GM12878 (cell line): ENCODE measurements at regions not wholly inside any gene's neighbourhood (a gene's known extent, or its start where the extent isn't known, plus 50 kb on each side); places are given as distances from the start of the nearest gene placed in this dataset.

ENCODE experiments used
- ATAC-seq: fragments of 200-7000 bp; cut with Tn5 transposase; 3 replicates; pipeline ENCODE4 v1.9.1; 2020; ENCODE audit warnings: mild to moderate bottlenecking, moderate library complexity
- BruUV-seq: library from RNA; stranded (reverse); fragments of 400-500 nt; replicated peaks from 2 replicates; lab custom pipeline; 2021; lab: Mats Ljungman, UMichigan
- CTCF ChIA-PET: fragments of 300-600 bp; sonication (Branson Sonifier 250); formaldehyde crosslinking; extraction: SDS; loops from one replicate; lab custom pipeline; 2021; ENCODE audit warnings: inconsistent platforms; lab: Yijun Ruan, JAX
- POLR2A ChIA-PET: fragments of 350-600 bp; formaldehyde crosslinking; extraction: SDS; loops from one replicate; lab custom pipeline; 2021; ENCODE audit warnings: inconsistent platforms; lab: Charles Lee
- RAD21 ChIA-PET: fragments of 300-600 bp; sonication (Branson Sonifier 250); formaldehyde crosslinking; loops from one replicate; lab custom pipeline; 2023; ENCODE audit warnings: antibody characterized with exemption; ENCODE audit not compliant: unreplicated experiment; lab: Charles Lee
- SMC1A ChIA-PET: fragments of 300-600 bp; sonication (Branson Sonifier 250); formaldehyde crosslinking; loops from one replicate; lab custom pipeline; 2023; ENCODE audit not compliant: unreplicated experiment, uncharacterized antibody; lab: Charles Lee
- DNase-seq: peaks from one replicate; pipeline ENCODE4 v3.0.0-alpha.2; 2011; ENCODE audit warnings: low read depth, low spot score
- FAIRE-seq: peaks from 3 replicates; lab custom pipeline; 2011; peaks lifted over from hg19 to GRCh38; lab: Jason Lieb, UNC
- H2AFZ ChIP-seq: 2 replicates; pipeline ENCODE4 v1.6.0; 2011; ENCODE audit warnings: low read depth, low read length, control low read depth; ENCODE audit not compliant: control insufficient read depth
- H3K27ac ChIP-seq: 2 replicates; pipeline ENCODE4 v1.5.1; 2011; ENCODE audit warnings: control low read depth; ENCODE audit not compliant: control insufficient read depth, insufficient read depth
- H3K27me3 ChIP-seq, 2 experiments: replicated peaks in 1 of 2; 2 replicates each; pipeline versions ENCODE4 v1.6.0 to v1.6.1; 2011; ENCODE audit warnings: low read length in 1 of 2; ENCODE audit not compliant: control insufficient read depth in 2 of 2, insufficient read depth in 2 of 2
- H3K36me3 ChIP-seq, 2 experiments: 2 replicates each; pipeline ENCODE4 v1.5.1; 2011; ENCODE audit warnings: low read length in 1 of 2; ENCODE audit not compliant: control insufficient read depth in 2 of 2, insufficient read depth in 2 of 2
- H3K4me1 ChIP-seq: 2 replicates; pipeline ENCODE4 v1.6.1; 2011; ENCODE audit warnings: mild to moderate bottlenecking, low read length, moderate library complexity, mixed read lengths; ENCODE audit not compliant: control insufficient read depth, insufficient read depth
- H3K4me2 ChIP-seq: 2 replicates; pipeline ENCODE4 v1.6.0; 2011; ENCODE audit warnings: control low read depth; ENCODE audit not compliant: control insufficient read depth, insufficient read depth
- H3K4me3 ChIP-seq: fragments of 200-600 bp; sonication (generic); 2 replicates; pipeline ENCODE4 v1.5.1; 2016
- H3K79me2 ChIP-seq: 2 replicates; pipeline ENCODE4 v1.6.0; 2011; ENCODE audit warnings: low read length; ENCODE audit not compliant: control insufficient read depth, insufficient read depth
- H3K9ac ChIP-seq: 2 replicates; pipeline ENCODE4 v1.8.0; 2011; ENCODE audit warnings: low read length, control low read depth, mixed read lengths; ENCODE audit not compliant: control insufficient read depth, insufficient read depth
- H3K9me3 ChIP-seq: replicated peaks from 3 replicates; pipeline ENCODE4 v1.5.1; 2011; ENCODE audit warnings: mild to moderate bottlenecking, low read length; ENCODE audit not compliant: control insufficient read depth, insufficient read depth
- H4K20me1 ChIP-seq: 2 replicates; pipeline ENCODE4 v1.6.0; 2011; ENCODE audit not compliant: control insufficient read depth, insufficient read depth
- CBX3 ChIP-seq: fragments of 200-600 bp; sonication (generic); IDR thresholded peaks from 2 replicates; pipeline ENCODE4 v1.6.1; 2016; ENCODE audit warnings: low read depth, borderline replicate concordance
- E2F4 ChIP-seq: IDR thresholded peaks from 2 replicates; pipeline ENCODE4 v1.6.1; 2012; ENCODE audit warnings: low read depth, low read length, improper control_type of control experiment
- E2F8 ChIP-seq: fragments of 450-650 bp; IDR thresholded peaks from 2 replicates; pipeline ENCODE4 v1.6.1; 2018; ENCODE audit warnings: mild to moderate bottlenecking, low read depth, moderate library complexity; ENCODE audit not compliant: partially characterized antibody
- ESRRA ChIP-seq: IDR thresholded peaks from 2 replicates; pipeline ENCODE4 v1.6.1; 2012; ENCODE audit warnings: mild to moderate bottlenecking, low read length, improper control_type of control experiment
- FOXK2 ChIP-seq: fragments of 450-650 bp; IDR thresholded peaks from 2 replicates; pipeline ENCODE4 v1.6.1; 2017; ENCODE audit warnings: mild to moderate bottlenecking, moderate library complexity
- GATAD2B ChIP-seq: fragments of 450-650 bp; conservative IDR thresholded peaks from 2 replicates; pipeline ENCODE4 v1.6.1; 2017; ENCODE audit warnings: low read depth, mild to moderate bottlenecking, moderate library complexity
- JUNB ChIP-seq: IDR thresholded peaks from 2 replicates; pipeline ENCODE4 v1.6.1; 2016; ENCODE audit warnings: antibody characterized with exemption, mild to moderate bottlenecking
- MTA3 ChIP-seq: IDR thresholded peaks from 2 replicates; pipeline ENCODE4 v1.6.1; 2012; ENCODE audit warnings: low read length, inconsistent platforms, borderline replicate concordance
- PML ChIP-seq: IDR thresholded peaks from 2 replicates; pipeline ENCODE4 v1.6.1; 2012; ENCODE audit warnings: low read length, inconsistent platforms
- SMAD1 ChIP-seq: fragments of 450-650 bp; IDR thresholded peaks from 2 replicates; pipeline ENCODE4 v1.6.1; 2018; ENCODE audit warnings: mild to moderate bottlenecking, low read depth; ENCODE audit not compliant: partially characterized antibody
- SMC3 ChIP-seq: IDR thresholded peaks from 2 replicates; pipeline ENCODE4 v1.6.1; 2011; ENCODE audit warnings: low read length, improper control_type of control experiment, borderline replicate concordance
- SREBF1 ChIP-seq: IDR thresholded peaks from 2 replicates; pipeline ENCODE4 v1.6.1; 2012; ENCODE audit warnings: mild to moderate bottlenecking, low read length
- STAT3 ChIP-seq: IDR thresholded peaks from 2 replicates; pipeline ENCODE4 v1.6.1; 2011; ENCODE audit warnings: low read depth, low read length, improper control_type of control experiment
- SUPT20H ChIP-seq: IDR thresholded peaks from 2 replicates; pipeline ENCODE4 v1.6.1; 2011; ENCODE audit warnings: low read depth, mild to moderate bottlenecking, low read length, moderate library complexity, borderline replicate concordance; ENCODE audit not compliant: control insufficient read depth
- YY1 ChIP-seq: IDR thresholded peaks from 2 replicates; pipeline ENCODE4 v1.6.1; 2011; ENCODE audit warnings: low read depth, mild to moderate bottlenecking, low read length
- ZNF217 ChIP-seq: fragments of 450-650 bp; IDR thresholded peaks from 2 replicates; pipeline ENCODE4 v1.6.1; 2017; ENCODE audit warnings: antibody characterized with exemption, mild to moderate bottlenecking
- ZSCAN29 ChIP-seq: fragments of 450-650 bp; IDR thresholded peaks from 2 replicates; pipeline ENCODE4 v1.6.1; 2017; ENCODE audit warnings: mild to moderate bottlenecking, moderate library complexity
- ZZZ3 ChIP-seq: IDR thresholded peaks from 2 replicates; pipeline ENCODE4 v1.6.1; 2011; ENCODE audit warnings: low read depth; ENCODE audit not compliant: control insufficient read depth, insufficient read length
- WGBS: methylation state at CpG from one replicate; pipeline ENCODE4 v1.1.6; 2016; ENCODE audit warnings: low lambda C conversion rate; ENCODE audit not compliant: insufficient replicate concordance, insufficient coverage; ENCODE audit errors: missing lambda C conversion rate; 5-methylcytosine and 5-hydroxymethylcytosine counted together
- in situ Hi-C: fragments of 300-500 bp; cut with MboI; formaldehyde crosslinking; loops from 9 replicates; pipeline ENCODE4 v1.14.3; 2018; ENCODE audit warnings: mixed read lengths
- intact Hi-C: fragments of 100-400 bp; cut with micrococcal nuclease; formaldehyde crosslinking; loops from one replicate; pipeline ENCODE4 v1.14.2; 2022; ENCODE audit not compliant: unreplicated experiment

GRCh38 chr1:229164348-229164747 lies 106.6 kb upstream of the RAB4A start:
- no peak for DNase-seq
- in situ Hi-C loops, result no loop called here
- intact Hi-C loops, result no loop called here
- Histone ChIP-seq H3K36me3 (no peaks in the 10 kb centered on the region), H3K9me3 (no peaks in the 10 kb centered on the region), H4K20me1 (no peaks in the 10 kb centered on the region), H3K79me2 (no peaks in the 10 kb centered on the region), H3K4me1 (no peaks in the 10 kb centered on the region; the same call in 1 of the 2 replicates), H3K4me3 (no peak overlapping the region)
- no peak for FAIRE-seq
- ChIA-PET POLR2A (no interaction called here), CTCF (no interaction called here)
- TF ChIP-seq ZNF217 (no peak), GATAD2B (no peak), CBX3 (no peak), STAT3 (no peak), E2F4 (no peak), FOXK2 (no peak), YY1 (no peak), PML (no peak), E2F8 (no peak), MTA3 (no peak), ZSCAN29 (no peak), SMC3 (no peak), ZZZ3 (no peak), ESRRA (no peak), SUPT20H (no peak), JUNB (no peak), SMAD1 (no peak), SREBF1 (no peak)
- TF ChIP-seq, all 136 proteins: peak for 0
- no peak for ATAC-seq
- Histone ChIP-seq H3K9ac (no peak overlapping the region), H3K4me2 (no peak overlapping the region), H3K27me3 (no peaks in the 10 kb centered on the region; a peak in 2 of 4 replicates), H3K27ac (no peak overlapping the region), H2AFZ (no peak overlapping the region)
- ChIA-PET SMC1A (no interaction called here), RAD21 (no interaction called here)
- BruUV-seq, result no TSS peak
- 47% methylated on average over 1 of the region's 1 CpG for WGBS
